Suprapubic skin (tissue), 4 donors: ENCODE measurements at regions not wholly inside any gene's neighbourhood (a gene's known extent, or its start where the extent isn't known, plus 50 kb on each side); places are given as distances from the start of the nearest gene placed in this dataset.

Source experiments
- CTCF ChIP-seq, 2 donors: fragments of 200-600 bp in 1 of 2; fragments of 450-650 bp in 1 of 2; sonication (generic) in 1 of 2; IDR thresholded peaks; one replicate each; pipeline ENCODE4 v1.5.1; 2016 to 2019; ENCODE audit warnings: antibody characterized with exemption in 2 of 2, mild to moderate bottlenecking in 1 of 2, moderate library complexity in 1 of 2
- POLR2A ChIP-seq, 2 donors: fragments of 450-650 bp; IDR thresholded peaks; one replicate each; pipeline ENCODE4 v1.6.1; 2017; ENCODE audit warnings: antibody characterized with exemption in 2 of 2, mild to moderate bottlenecking in 2 of 2, moderate library complexity in 2 of 2
- POLR2AphosphoS5 ChIP-seq, 3 donors: sonication (generic); formaldehyde crosslinking; IDR thresholded peaks; one replicate each; pipeline ENCODE4 v1.6.1; 2017; ENCODE audit warnings: antibody characterized with exemption in 3 of 3

GRCh38 chr18:66749481-66750035, 145.7 kb upstream of the CDH19 start:
- TF ChIP-seq CTCF (IDR thresholded peaks at IDR 0.05) (no peak), POLR2A (IDR thresholded peaks at IDR 0.05) (no peak), POLR2AphosphoS5 (IDR thresholded peaks at IDR 0.05) (no peak)
